ENCODE measurements at regions not wholly inside any gene's neighbourhood (a gene's known extent, or its start where the extent isn't known, plus 50 kb on each side); places are given as distances from the start of the nearest gene placed in this dataset.
"Not testable (repeated sequence)": the region's sequence is repeated elsewhere in the genome, so short reads cannot be mapped to it uniquely, and the experiment has no call there.

GRCh38 chr4:123166023-123166422 is 230.6 kb upstream of the SPRY1 start:
- DNase-seq = no peak

GRCh38 chr4:123167931-123168330 is 228.7 kb upstream of the SPRY1 start:
- DNase-seq = no peak

DNA sequence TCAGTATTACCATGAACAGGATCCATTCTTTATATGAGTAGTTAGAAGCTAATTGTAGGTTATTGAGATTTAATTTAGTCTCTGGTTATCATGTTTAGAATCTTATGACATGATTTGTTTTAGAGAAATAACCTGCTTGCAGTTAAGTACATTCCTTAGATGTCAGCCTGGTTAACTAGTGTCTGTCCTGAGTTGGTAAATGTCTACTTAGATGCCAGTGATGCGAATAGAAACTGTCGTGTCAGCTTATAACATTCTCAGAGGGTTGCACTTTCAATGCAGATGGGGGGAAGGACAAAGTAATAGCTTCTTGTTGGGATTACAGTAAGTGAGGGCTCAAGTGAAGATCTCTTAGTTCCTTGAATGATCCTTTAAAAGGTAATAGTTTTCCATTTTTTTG is 227.8 kb upstream of the SPRY1 start:
- DNase-seq = no peak

DNA sequence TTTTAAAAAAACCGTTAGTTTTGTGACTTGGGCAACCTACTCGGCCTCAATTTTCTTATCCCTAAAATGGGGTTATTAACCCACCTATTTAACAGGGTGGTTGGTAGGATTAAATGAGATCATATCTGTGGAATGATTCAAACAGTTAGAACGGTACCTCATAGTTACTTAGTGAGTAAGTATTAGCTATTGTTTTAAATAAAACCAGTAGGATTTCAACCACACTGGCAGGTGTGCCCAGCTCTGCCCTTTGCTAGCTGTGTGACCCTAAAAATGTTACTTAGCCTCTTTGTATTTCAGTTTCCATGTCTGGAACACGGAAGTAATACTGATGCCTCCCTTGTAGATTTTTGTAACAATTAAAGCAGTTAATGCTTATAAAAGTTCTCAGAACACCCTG is 225.8 kb upstream of the SPRY1 start:
- DNase-seq = no peak

DNA sequence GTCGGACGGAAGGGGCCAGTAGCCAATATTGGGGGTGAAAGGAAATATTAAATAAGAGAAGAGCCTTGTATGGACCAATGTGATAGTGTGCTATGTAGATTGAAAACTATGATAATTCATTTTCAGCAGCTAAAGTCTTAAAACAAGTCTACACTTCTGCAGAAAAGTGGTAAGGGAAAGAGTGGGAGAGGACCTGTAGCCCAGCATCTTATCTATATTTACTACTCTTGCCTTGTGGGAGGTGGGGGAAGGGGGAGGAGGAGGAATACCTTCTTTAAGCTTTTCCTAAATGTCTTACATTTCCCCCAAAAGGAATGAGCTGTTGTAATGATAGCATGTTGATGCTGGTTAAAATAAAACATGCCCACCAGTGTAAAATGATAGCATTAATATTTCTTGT is 220.0 kb upstream of the SPRY1 start:
- no peak for DNase-seq

- no peak for DNase-seq
Observed at GRCh38 chr4:123182289-123182688, 214.3 kb upstream of the SPRY1 start.

- no peak for DNase-seq
Observed at GRCh38 chr4:123183308-123183707, 213.3 kb upstream of the SPRY1 start.

DNA sequence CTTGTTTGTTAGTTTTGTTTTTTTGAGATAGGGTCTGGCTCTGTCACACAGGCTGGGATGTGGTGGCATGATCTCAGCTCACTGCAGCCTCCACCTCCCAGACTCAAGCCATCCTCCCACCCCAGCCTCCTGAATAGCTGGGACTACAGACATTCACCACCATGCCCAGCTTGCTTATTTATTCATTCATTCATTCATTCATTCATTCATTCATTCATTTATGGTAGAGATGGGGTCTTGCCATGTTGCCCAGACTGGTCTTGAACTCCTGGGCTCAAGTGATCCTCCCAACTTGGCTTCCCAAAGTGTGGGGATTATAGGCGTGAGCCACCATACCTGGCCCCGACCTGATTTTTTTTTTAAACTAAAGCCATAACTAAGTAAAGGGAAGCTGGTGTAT is 212.8 kb upstream of the SPRY1 start:
- DNase-seq = not testable (repeated sequence)

GRCh38 chr4:123186731-123187130 is 209.9 kb upstream of the SPRY1 start:
- DNase-seq = no peak

DNA sequence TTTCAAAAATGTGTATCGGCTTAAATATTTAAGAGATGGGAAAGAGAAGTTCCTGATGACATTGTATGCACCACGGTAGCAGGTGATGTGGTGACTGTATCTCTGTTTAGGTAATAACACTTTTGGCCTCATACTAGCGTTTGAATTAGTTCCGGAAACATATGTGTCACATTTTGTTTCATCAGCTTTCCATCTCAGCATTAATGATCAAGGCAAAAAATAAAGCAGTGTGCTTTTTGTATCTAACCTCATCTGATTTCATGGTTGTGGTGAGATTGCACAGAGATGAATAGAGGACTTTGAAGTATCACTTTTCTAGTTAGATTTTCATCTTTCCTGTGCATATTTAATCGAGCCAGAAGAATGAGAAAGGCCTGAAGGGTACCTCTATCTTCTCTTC is 206.4 kb upstream of the SPRY1 start:
- no peak for DNase-seq

DNA sequence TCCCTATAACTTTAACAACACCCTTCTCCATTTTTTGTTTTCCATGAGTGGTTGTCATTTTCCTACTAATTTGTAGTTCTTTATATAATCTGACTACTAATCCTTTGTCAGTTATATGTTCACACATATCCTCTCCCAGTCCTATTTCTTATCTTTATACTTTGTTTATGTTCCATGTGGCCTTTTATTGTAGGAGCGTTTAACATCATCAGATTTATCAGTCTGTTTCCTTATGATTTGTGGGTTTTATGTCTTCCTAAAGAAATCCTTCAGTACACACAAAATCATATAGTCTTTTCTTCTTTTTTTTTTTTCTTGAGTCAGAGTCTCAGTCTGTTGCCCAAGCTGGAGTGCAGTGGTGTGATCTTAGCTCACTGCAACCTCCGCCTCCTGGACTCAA is 204.9 kb upstream of the SPRY1 start:
- no peak for DNase-seq

DNA sequence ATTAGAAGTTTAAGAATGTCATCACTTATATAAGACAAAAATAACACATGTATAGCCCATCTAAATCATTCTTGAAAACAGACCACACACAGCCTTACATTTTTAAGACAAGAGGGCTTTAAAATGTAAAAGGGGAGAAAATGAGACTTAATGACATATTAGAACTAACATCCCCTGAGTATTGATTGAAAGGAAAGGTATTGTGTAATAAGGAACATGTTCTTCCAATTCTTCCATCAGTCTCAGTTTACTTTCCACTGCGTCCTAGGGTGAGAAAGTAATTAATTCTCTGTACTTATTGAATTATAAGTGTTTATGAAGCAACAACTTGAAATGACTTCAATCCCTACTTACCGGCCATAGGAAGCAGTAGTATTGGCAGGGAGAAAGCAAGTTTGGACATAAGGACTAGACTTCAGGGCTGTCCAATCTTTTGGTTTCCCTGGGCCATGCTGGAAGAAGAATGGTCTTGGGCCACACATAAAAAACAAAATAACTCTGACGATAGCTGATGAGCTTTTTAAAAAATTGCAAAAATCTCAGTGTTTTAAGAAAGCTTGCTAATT is 202.7 kb upstream of the SPRY1 start:
- DNase-seq = no peak

- no peak for DNase-seq
Observed at GRCh38 chr4:123198706-123199105, 197.9 kb upstream of the SPRY1 start.

- no peak for DNase-seq
Observed at GRCh38 chr4:123200051-123200940, 196.3 kb upstream of the SPRY1 start.

GRCh38 chr4:123204737-123205136 is 191.9 kb upstream of the SPRY1 start:
- DNase-seq = no peak

DNA sequence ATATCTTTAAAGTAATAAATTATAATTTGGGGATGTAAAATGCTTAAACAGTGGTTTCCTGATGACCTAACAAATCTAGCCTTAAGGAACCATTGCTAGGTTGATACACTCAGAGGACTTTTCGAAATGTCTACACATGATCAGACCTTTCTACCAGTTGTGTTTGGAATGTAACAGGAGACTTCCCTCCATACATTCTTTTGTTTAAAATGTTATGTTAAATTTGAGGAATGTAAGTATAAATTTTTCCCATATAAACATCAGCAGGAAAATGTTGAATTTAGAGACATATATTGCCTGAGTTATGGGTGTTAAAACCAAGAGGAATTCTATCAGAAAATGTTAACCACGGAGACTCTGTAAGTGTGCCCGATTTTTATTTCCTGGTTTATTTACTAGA is 190.6 kb upstream of the SPRY1 start:
- DNase-seq = no peak

- DNase-seq = no peak
Observed at GRCh38 chr4:123209436-123209835, 187.2 kb upstream of the SPRY1 start.

GRCh38 chr4:123215536-123215935 is 181.1 kb upstream of the SPRY1 start:
- no peak for DNase-seq

DNA sequence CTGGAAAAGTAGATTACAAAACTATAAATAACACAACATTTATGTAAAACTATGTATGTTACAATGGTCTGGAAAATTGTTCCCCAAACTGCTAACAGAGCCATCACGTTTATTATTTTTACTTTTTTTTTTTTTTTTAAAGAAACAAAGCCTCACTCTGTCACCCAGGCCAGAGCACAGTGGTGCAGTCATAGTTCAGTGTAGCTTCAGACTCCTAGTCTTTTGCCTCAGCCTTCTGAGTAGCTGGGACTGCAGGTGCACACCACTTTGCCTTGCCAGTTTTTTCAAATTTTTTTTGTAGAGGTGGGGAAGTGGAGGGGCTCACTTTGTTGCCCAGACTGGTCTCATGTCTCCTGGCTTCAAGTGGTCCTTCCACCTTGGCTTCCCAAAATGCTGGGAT is 180.1 kb upstream of the SPRY1 start:
- no peak for DNase-seq

- DNase-seq = no peak
Observed at GRCh38 chr4:123216946-123217345, 179.6 kb upstream of the SPRY1 start.

DNA sequence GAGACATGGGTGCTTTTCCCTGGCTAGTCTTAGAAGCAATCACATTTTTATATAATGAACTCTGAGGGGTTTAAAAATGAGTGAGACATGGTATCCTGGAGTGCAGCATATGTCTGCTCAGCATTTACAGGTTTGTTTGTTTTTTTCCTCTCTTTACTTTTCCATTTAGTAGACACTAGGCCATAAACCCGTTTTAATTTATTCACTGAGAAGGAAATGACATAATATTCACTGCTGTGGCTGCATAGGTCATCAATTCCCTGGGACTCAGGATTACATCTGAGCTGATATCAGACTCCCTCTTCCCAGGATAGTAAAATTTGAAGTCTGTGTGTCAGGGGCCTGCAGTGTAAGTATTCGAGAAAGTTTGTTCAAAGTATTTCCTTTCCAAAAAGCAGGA is 178.9 kb upstream of the SPRY1 start:
- no peak for DNase-seq

DNA sequence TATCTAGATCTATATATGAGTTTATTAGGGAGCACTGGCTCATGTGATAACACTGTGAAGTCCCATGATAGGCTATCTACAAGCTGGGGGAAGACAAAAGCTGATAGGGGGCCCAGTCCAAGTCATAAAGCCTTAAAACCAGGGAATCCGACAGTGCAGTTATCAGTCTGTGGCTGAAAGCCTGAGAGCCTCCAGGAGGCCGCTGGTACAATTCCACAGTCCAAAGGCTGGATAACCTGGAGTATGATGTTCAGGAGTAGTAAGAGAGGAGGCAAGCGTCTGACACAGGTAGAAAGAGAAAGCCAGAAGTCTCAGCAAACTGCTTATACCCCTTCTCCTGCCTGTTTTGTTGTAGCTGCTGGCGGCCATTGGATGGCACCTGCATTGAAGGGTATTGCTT is 177.6 kb upstream of the SPRY1 start:
- no peak for DNase-seq

DNA sequence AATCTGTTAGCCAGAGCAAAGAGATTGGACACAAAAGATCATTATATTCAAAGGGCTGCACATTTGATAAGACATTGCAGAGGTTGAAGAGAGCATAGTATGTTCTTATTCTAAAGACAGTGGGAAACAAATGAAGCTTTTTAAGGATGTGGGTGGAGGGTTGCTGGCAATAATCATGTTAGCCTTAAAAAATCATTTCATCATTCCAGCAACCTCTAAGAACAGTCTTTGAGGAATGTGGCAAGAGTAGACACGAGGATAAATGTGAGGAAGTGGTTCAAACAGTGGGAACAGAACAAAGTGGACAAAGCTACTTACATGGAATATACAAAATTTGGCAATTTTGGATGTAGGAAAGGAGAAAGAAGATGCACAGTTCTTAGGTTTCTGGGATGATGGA is 167.3 kb upstream of the SPRY1 start:
- no peak for DNase-seq

DNA sequence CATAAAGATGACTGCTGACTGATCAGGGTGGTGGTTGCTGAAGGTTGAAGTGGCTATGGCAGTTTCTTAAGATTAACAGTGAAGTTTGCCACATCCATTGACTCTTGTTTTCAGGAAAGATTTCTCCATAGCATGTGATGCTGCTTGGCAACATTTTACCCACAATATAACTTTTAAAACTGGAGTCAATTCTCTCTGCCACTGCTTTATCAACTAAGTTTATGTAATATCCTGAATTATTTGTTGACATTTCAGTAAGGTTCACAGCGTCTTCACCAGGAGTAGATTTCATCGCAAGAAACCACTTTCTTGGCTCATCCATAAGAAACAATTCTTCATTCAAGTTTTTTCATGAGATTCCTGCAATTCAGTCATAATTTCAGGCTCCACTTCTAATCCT is 166.5 kb upstream of the SPRY1 start:
- DNase-seq = no peak

GRCh38 chr4:123232439-123232838 is 164.2 kb upstream of the SPRY1 start:
- DNase-seq = no peak

Data from CD4-positive, alpha-beta T cell treated with Interleukin-12 subunit alpha and Interleukin-12 subunit beta, for 1 hour (primary cell).